ENCODE measurements at regions not wholly inside any gene's neighbourhood (a gene's known extent, or its start where the extent isn't known, plus 50 kb on each side); places are given as distances from the start of the nearest gene placed in this dataset.

- H3K9me3 Mint-ChIP-seq, result no peaks in the 10 kb centered on the region
- H3K36me3 Mint-ChIP-seq (ENCODE audit: low read depth), result no peaks in the 10 kb centered on the region
- no peak overlapping the region for H3K4me3 Mint-ChIP-seq
- H3K4me3 ChIP-seq (ENCODE audit: low read length), result no peak overlapping the region
- TF ChIP-seq, protein P1, sequence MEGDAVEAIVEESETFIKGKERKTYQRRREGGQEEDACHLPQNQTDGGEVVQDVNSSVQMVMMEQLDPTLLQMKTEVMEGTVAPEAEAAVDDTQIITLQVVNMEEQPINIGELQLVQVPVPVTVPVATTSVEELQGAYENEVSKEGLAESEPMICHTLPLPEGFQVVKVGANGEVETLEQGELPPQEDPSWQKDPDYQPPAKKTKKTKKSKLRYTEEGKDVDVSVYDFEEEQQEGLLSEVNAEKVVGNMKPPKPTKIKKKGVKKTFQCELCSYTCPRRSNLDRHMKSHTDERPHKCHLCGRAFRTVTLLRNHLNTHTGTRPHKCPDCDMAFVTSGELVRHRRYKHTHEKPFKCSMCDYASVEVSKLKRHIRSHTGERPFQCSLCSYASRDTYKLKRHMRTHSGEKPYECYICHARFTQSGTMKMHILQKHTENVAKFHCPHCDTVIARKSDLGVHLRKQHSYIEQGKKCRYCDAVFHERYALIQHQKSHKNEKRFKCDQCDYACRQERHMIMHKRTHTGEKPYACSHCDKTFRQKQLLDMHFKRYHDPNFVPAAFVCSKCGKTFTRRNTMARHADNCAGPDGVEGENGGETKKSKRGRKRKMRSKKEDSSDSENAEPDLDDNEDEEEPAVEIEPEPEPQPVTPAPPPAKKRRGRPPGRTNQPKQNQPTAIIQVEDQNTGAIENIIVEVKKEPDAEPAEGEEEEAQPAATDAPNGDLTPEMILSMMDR (conservative IDR thresholded peaks at IDR 0.05), result no peak
- H3K9ac ChIP-seq (ENCODE audit: extremely low read depth, low read length, poor library complexity, severe bottlenecking), result no peak overlapping the region
- H3K4me1 ChIP-seq (ENCODE audit: control insufficient read depth, insufficient read depth, low read length), result no peaks in the 10 kb centered on the region
- H3K9me3 ChIP-seq (ENCODE audit: control insufficient read depth, low read length), result no peaks in the 10 kb centered on the region
- H3K27ac ChIP-seq (ENCODE audit: low read depth, low read length), result no peak overlapping the region
- peaks cover 2% of the 10 kb centered on the region for H3K27me3 Mint-ChIP-seq (ENCODE audit: insufficient read depth)
- no peaks in the 10 kb centered on the region for H3K27me3 ChIP-seq (ENCODE audit: control insufficient read depth, insufficient read depth, low read length, poor library complexity, severe bottlenecking)
- no peak overlapping the region for H3K27ac Mint-ChIP-seq
- DNase-seq, result no peak
- WGBS, 2 experiments (ENCODE audit: insufficient coverage in 1 of 2, insufficient read length in 1 of 2), result 89 to 90% methylated on average over 4 to 5 of the region's 5 CpGs
- peaks cover 7% of the 10 kb centered on the region for H3K4me1 Mint-ChIP-seq
- no peaks in the 10 kb centered on the region for H3K36me3 ChIP-seq (ENCODE audit: control insufficient read depth, insufficient read depth, low read length)
These were observed 113.6 kb downstream of the GALC start for GRCh38 chr14:87879389-87879788.

DNA sequence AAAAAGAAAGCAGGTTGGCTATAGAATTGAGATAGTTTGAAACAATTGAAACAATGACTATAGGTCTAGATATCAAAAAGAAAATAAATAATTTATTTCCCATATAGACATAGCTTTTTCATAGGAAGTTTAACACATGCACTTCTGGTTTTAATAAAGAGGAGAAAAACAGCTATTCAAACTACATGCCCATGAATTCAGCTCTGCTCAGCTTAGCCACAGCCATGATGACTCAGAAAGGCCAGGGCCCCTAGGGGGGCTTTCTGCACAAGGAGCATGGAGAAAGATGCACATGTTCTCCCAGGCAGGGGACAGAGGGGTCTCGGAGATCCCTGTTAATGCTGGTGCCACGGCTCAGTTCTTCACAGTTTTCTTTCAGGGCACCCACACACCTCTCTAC is 114.0 kb downstream of the GALC start:
- Mint-ChIP-seq H3K4me3 (no peak overlapping the region), H3K27me3 (ENCODE audit: insufficient read depth) (peaks cover 2% of the 10 kb centered on the region), H3K27ac (no peak overlapping the region), H3K9me3 (no peaks in the 10 kb centered on the region), H3K4me1 (peaks cover 12% of the 10 kb centered on the region), H3K36me3 (ENCODE audit: low read depth) (no peaks in the 10 kb centered on the region)
- Histone ChIP-seq H3K9ac (ENCODE audit: extremely low read depth, low read length, poor library complexity, severe bottlenecking) (no peak overlapping the region), H3K27me3 (ENCODE audit: control insufficient read depth, insufficient read depth, low read length, poor library complexity, severe bottlenecking) (no peaks in the 10 kb centered on the region), H3K4me3 (ENCODE audit: low read length) (no peak overlapping the region), H3K9me3 (ENCODE audit: control insufficient read depth, low read length) (no peaks in the 10 kb centered on the region), H3K27ac (ENCODE audit: low read depth, low read length) (no peak overlapping the region), H3K36me3 (ENCODE audit: control insufficient read depth, insufficient read depth, low read length) (no peaks in the 10 kb centered on the region), H3K4me1 (ENCODE audit: control insufficient read depth, insufficient read depth, low read length) (no peaks in the 10 kb centered on the region)
- TF ChIP-seq, protein P1 (conservative IDR thresholded peaks at IDR 0.05), result no peak
- WGBS, 2 experiments (ENCODE audit: insufficient coverage in 1 of 2, insufficient read length in 1 of 2), result 64 to 70% methylated on average over 2 of the region's 2 CpGs
- DNase-seq, result no peak

DNA sequence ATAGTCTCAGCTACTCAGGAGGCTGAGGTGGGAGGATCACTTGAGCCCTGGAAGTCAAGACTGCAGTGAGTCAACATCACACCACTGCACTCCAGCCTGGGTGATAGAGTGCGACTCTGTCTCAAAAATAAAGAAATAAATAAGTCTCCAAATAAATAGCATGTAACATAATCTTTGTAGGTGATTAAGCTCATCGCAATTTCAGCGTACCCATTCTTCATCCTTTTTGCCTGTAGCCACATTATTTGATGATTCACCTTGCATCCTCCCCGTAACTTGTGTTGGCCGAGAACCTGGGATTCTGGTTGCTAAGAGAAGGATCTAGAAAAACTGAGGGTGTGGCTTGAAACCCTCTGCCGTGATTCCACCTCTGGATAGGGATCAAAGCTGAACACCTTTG is 115.1 kb downstream of the GALC start:
- no peak overlapping the region for H3K9ac ChIP-seq (ENCODE audit: extremely low read depth, low read length, poor library complexity, severe bottlenecking)
- no peak overlapping the region for H3K27ac Mint-ChIP-seq
- peaks cover 2% of the 10 kb centered on the region for H3K27me3 Mint-ChIP-seq (ENCODE audit: insufficient read depth)
- TF ChIP-seq, protein P1 (conservative IDR thresholded peaks at IDR 0.05), result no peak
- no peaks in the 10 kb centered on the region for H3K4me1 ChIP-seq (ENCODE audit: control insufficient read depth, insufficient read depth, low read length)
- no peaks in the 10 kb centered on the region for H3K9me3 Mint-ChIP-seq
- no peaks in the 10 kb centered on the region for H3K27me3 ChIP-seq (ENCODE audit: control insufficient read depth, insufficient read depth, low read length, poor library complexity, severe bottlenecking)
- H3K4me3 ChIP-seq (ENCODE audit: low read length), result no peak overlapping the region
- H3K36me3 ChIP-seq (ENCODE audit: control insufficient read depth, insufficient read depth, low read length), result no peaks in the 10 kb centered on the region
- no peak overlapping the region for H3K27ac ChIP-seq (ENCODE audit: low read depth, low read length)
- no peak for DNase-seq
- H3K4me3 Mint-ChIP-seq, result no peak overlapping the region
- H3K9me3 ChIP-seq (ENCODE audit: control insufficient read depth, low read length), result no peaks in the 10 kb centered on the region
- no peaks in the 10 kb centered on the region for H3K36me3 Mint-ChIP-seq (ENCODE audit: low read depth)
- WGBS, 2 experiments (ENCODE audit: insufficient coverage in 1 of 2, insufficient read length in 1 of 2), result 96 to 100% methylated on average over 3 to 6 of the region's 6 CpGs
- H3K4me1 Mint-ChIP-seq, result peaks cover 16% of the 10 kb centered on the region

All from endodermal cell (in vitro differentiated cells).